ENCODE measurements at regions not wholly inside any gene's neighbourhood (a gene's known extent, or its start where the extent isn't known, plus 50 kb on each side); places are given as distances from the start of the nearest gene placed in this dataset.
"Not testable (repeated sequence)": the region's sequence is repeated elsewhere in the genome, so short reads cannot be mapped to it uniquely, and the experiment has no call there.

DNA sequence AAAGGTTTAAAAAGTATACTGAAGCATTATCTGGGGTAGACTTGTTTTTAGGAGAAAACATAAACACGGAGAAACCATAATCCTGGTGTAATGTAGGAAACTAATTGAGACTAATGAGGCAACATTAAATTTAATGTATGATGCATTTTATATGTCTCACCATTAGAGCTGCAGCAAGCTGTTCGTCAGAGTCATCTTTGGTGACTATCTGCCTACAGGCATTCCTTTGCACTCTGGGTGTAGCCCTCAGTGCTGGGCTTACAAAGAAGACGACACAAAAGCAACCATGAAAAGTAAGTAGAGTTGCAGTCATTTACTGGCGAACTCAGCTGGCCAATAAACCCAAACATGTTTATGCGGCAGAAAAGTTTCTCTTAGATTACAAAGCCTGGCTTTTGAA lies 415.3 kb upstream of the ZEB2 start:
- Histone ChIP-seq H3K4me1 (ENCODE audit: insufficient read depth, low read length) (no peaks in the 10 kb centered on the region), H3K4me3 (ENCODE audit: low read length) (no peak overlapping the region), H3K9me3 (ENCODE audit: low read depth, low read length) (no peaks in the 10 kb centered on the region), H3K27me3 (ENCODE audit: insufficient read depth, low read length) (no peaks in the 10 kb centered on the region)

GRCh38 chr2:144931960-144932359 lies 412.0 kb upstream of the ZEB2 start:
- Histone ChIP-seq H3K4me1 (ENCODE audit: insufficient read depth, low read length) (no peaks in the 10 kb centered on the region), H3K9me3 (ENCODE audit: low read depth, low read length) (peaks cover 9% of the 10 kb centered on the region), H3K4me3 (ENCODE audit: low read length) (no peak overlapping the region), H3K27me3 (ENCODE audit: insufficient read depth, low read length) (no peaks in the 10 kb centered on the region)

DNA sequence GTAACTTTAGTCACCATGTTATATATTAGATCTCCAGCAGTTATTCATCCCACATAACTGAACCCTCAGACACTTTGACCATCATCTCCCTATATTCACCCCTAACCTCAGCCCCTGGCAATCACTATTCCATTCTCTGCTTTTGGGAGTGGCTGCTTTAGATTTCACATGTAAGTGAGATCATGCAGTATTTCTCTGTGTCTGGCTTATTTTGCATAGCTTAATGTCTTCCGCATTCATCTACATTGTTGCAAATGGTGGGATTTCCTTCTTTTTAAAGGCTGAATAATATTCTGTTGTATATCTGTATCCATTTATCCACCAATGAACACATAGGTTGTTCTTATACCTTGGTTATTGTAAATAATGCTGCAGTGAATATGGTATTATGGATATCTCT lies 411.6 kb upstream of the ZEB2 start:
- Histone ChIP-seq H3K27me3 (ENCODE audit: insufficient read depth, low read length) (no peaks in the 10 kb centered on the region), H3K4me3 (ENCODE audit: low read length) (no peak overlapping the region), H3K4me1 (ENCODE audit: insufficient read depth, low read length) (no peaks in the 10 kb centered on the region), H3K9me3 (ENCODE audit: low read depth, low read length) (peaks cover 9% of the 10 kb centered on the region)

- H3K4me1 ChIP-seq (ENCODE audit: insufficient read depth, low read length): no peaks in the 10 kb centered on the region
- no peaks in the 10 kb centered on the region for H3K27me3 ChIP-seq (ENCODE audit: insufficient read depth, low read length)
- H3K9me3 ChIP-seq (ENCODE audit: low read depth, low read length): peaks cover 9% of the 10 kb centered on the region
- H3K4me3 ChIP-seq (ENCODE audit: low read length): no peak overlapping the region
These were observed 407.5 kb upstream of the ZEB2 start for GRCh38 chr2:144927429-144927828.

- Histone ChIP-seq H3K9me3 (ENCODE audit: low read depth, low read length) (peaks cover 9% of the 10 kb centered on the region), H3K4me1 (ENCODE audit: insufficient read depth, low read length) (no peaks in the 10 kb centered on the region), H3K4me3 (ENCODE audit: low read length) (no peak overlapping the region), H3K27me3 (ENCODE audit: insufficient read depth, low read length) (no peaks in the 10 kb centered on the region)
These were observed 406.0 kb upstream of the ZEB2 start for GRCh38 chr2:144925886-144926285.

- no peaks in the 10 kb centered on the region for H3K27me3 ChIP-seq (ENCODE audit: insufficient read depth, low read length)
- peaks cover 9% of the 10 kb centered on the region for H3K9me3 ChIP-seq (ENCODE audit: low read depth, low read length)
- no peaks in the 10 kb centered on the region for H3K4me1 ChIP-seq (ENCODE audit: insufficient read depth, low read length)
- H3K4me3 ChIP-seq (ENCODE audit: low read length): no peak overlapping the region
These were observed 404.9 kb upstream of the ZEB2 start for GRCh38 chr2:144924827-144925226.

- no peaks in the 10 kb centered on the region for H3K27me3 ChIP-seq (ENCODE audit: insufficient read depth, low read length)
- H3K9me3 ChIP-seq (ENCODE audit: low read depth, low read length): no peaks in the 10 kb centered on the region
- no peak overlapping the region for H3K4me3 ChIP-seq (ENCODE audit: low read length)
- H3K4me1 ChIP-seq (ENCODE audit: insufficient read depth, low read length): no peaks in the 10 kb centered on the region
These were observed 402.6 kb upstream of the ZEB2 start for GRCh38 chr2:144922519-144922918.

GRCh38 chr2:144920755-144921530 lies 401.0 kb upstream of the ZEB2 start:
- no peaks in the 10 kb centered on the region for H3K27me3 ChIP-seq (ENCODE audit: insufficient read depth, low read length)
- no peaks in the 10 kb centered on the region for H3K9me3 ChIP-seq (ENCODE audit: low read depth, low read length)
- no peaks in the 10 kb centered on the region for H3K4me1 ChIP-seq (ENCODE audit: insufficient read depth, low read length)
- no peak overlapping the region for H3K4me3 ChIP-seq (ENCODE audit: low read length)

GRCh38 chr2:144914622-144915318 lies 394.9 kb upstream of the ZEB2 start:
- Histone ChIP-seq H3K4me1 (ENCODE audit: insufficient read depth, low read length) (no peaks in the 10 kb centered on the region), H3K4me3 (ENCODE audit: low read length) (no peak overlapping the region), H3K9me3 (ENCODE audit: low read depth, low read length) (no peaks in the 10 kb centered on the region), H3K27me3 (ENCODE audit: insufficient read depth, low read length) (no peaks in the 10 kb centered on the region)

DNA sequence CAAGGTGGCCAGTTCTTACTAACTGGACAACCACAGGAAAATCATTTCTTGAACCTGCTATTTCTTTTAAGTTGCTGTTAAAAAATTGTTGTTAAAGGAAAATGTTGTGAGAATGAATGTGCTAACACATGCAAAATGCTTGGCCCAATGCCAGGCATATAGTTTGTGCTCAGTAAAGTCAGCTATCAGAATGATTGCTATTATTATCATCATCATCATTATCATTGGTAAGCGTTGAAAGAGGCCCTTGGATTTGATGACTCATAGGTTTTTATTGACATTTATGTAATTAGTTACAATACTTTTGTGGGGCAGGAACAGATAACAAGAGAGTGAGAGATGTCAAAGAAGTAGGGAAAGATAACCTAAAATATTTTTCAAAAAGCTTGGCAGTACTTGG lies 394.2 kb upstream of the ZEB2 start:
- Histone ChIP-seq H3K27me3 (ENCODE audit: insufficient read depth, low read length) (no peaks in the 10 kb centered on the region), H3K9me3 (ENCODE audit: low read depth, low read length) (no peaks in the 10 kb centered on the region), H3K4me3 (ENCODE audit: low read length) (no peak overlapping the region), H3K4me1 (ENCODE audit: insufficient read depth, low read length) (no peaks in the 10 kb centered on the region)

DNA sequence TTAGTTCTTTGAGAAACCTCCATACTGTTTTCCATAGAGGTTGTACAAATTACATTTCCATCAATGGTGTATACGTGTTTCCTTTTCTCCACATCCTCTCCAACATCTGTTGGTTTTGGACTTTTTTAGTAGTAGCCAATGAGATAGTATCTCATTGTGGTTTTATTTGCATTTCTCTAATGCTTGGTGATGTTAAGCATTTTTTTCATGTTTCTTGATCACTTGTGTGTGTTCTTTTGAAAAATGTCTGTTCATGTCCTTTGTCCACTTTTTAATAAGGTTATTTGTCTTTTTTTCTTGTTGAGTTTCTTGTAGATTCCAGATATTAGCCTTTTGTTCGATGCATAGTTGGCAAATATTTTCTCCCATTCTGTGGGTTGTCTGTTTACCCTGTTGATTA lies 392.3 kb upstream of the ZEB2 start:
- Histone ChIP-seq H3K9me3 (ENCODE audit: low read depth, low read length) (no peaks in the 10 kb centered on the region), H3K4me1 (ENCODE audit: insufficient read depth, low read length) (no peaks in the 10 kb centered on the region), H3K4me3 (ENCODE audit: low read length) (no peak overlapping the region), H3K27me3 (ENCODE audit: insufficient read depth, low read length) (no peaks in the 10 kb centered on the region)

GRCh38 chr2:144905956-144906355 lies 386.0 kb upstream of the ZEB2 start:
- Histone ChIP-seq H3K4me3 (ENCODE audit: low read length) (no peak overlapping the region), H3K9me3 (ENCODE audit: low read depth, low read length) (no peaks in the 10 kb centered on the region), H3K4me1 (ENCODE audit: insufficient read depth, low read length) (no peaks in the 10 kb centered on the region), H3K27me3 (ENCODE audit: insufficient read depth, low read length) (no peaks in the 10 kb centered on the region)

DNA sequence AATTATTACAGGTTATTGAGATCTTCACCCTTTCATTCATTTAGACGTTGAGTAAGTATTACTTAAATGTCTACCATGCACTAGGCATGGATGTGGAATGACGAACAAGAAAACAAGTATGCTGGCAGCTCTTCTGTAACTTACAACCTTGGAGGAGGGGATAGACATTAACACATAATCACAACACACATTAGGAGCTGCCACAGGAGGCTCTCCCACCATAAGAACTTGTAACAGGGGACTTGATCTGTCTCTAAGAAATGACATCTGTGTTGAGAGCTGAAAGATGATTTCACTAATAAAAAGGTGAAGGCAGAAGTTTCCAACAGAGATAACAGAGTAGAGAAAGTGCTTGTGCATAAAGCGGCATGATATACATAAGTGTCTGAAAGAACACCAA lies 384.7 kb upstream of the ZEB2 start:
- no peaks in the 10 kb centered on the region for H3K4me1 ChIP-seq (ENCODE audit: insufficient read depth, low read length)
- H3K4me3 ChIP-seq (ENCODE audit: low read length): no peak overlapping the region
- no peaks in the 10 kb centered on the region for H3K9me3 ChIP-seq (ENCODE audit: low read depth, low read length)
- no peaks in the 10 kb centered on the region for H3K27me3 ChIP-seq (ENCODE audit: insufficient read depth, low read length)

- H3K9me3 ChIP-seq (ENCODE audit: low read depth, low read length); H3K27me3 ChIP-seq (ENCODE audit: insufficient read depth, low read length); H3K4me3 ChIP-seq (ENCODE audit: low read length); H3K4me1 ChIP-seq (ENCODE audit: insufficient read depth, low read length): not testable (repeated sequence)
These were observed 383.1 kb upstream of the ZEB2 start for GRCh38 chr2:144903045-144903444.

GRCh38 chr2:144901386-144901785 lies 381.5 kb upstream of the ZEB2 start:
- not testable (repeated sequence) for H3K4me1 ChIP-seq (ENCODE audit: insufficient read depth, low read length); H3K4me3 ChIP-seq (ENCODE audit: low read length); H3K27me3 ChIP-seq (ENCODE audit: insufficient read depth, low read length); H3K9me3 ChIP-seq (ENCODE audit: low read depth, low read length)

GRCh38 chr2:144896341-144896740 lies 376.4 kb upstream of the ZEB2 start:
- H3K4me1 ChIP-seq (ENCODE audit: insufficient read depth, low read length): no peaks in the 10 kb centered on the region
- no peaks in the 10 kb centered on the region for H3K27me3 ChIP-seq (ENCODE audit: insufficient read depth, low read length)
- H3K4me3 ChIP-seq (ENCODE audit: low read length): no peak overlapping the region
- no peaks in the 10 kb centered on the region for H3K9me3 ChIP-seq (ENCODE audit: low read depth, low read length)

Data from mononuclear cell (primary cell).